Left ventricle myocardium superior (tissue), 1 donor: ENCODE measurements at regions not wholly inside any gene's neighbourhood (a gene's known extent, or its start where the extent isn't known, plus 50 kb on each side); places are given as distances from the start of the nearest gene placed in this dataset.
"Not testable (repeated sequence)": the region's sequence is repeated elsewhere in the genome, so short reads cannot be mapped to it uniquely, and the experiment has no call there.

Source experiments
- ATAC-seq: fragments of 200-7000 bp; cut with Tn5 transposase; one replicate; pipeline ENCODE4 v1.9.1; 2020; ENCODE audit warnings: mild to moderate bottlenecking, moderate library complexity
- DNase-seq: peaks from one replicate; pipeline ENCODE4 v3.0.0-alpha.2; 2020
- intact Hi-C: fragments of 100-400 bp; cut with micrococcal nuclease; formaldehyde crosslinking; loops from one replicate; pipeline ENCODE4 v1.11.0; 2022
- donor health status: DM: no; HTN: yes; CAD: no; lungs with severe emphysema.

- ATAC-seq = no peak
- no peak for DNase-seq
- intact Hi-C loops = no loop called here
Measured at GRCh38 chr7:10455936-10456335, 517.7 kb upstream of the PHF14 start.

- intact Hi-C loops = no loop called here
- DNase-seq (no peak), ATAC-seq (no peak)
Measured at GRCh38 chr7:10460474-10460873, 513.2 kb upstream of the PHF14 start.

GRCh38 chr7:10463701-10464100 is 510.0 kb upstream of the PHF14 start:
- no peak for ATAC-seq
- no peak for DNase-seq
- intact Hi-C loops = no loop called here

- DNase-seq, ATAC-seq, intact Hi-C loops: not testable (repeated sequence)
Measured at GRCh38 chr7:10465536-10465935, 508.1 kb upstream of the PHF14 start.

- ATAC-seq (no peak), DNase-seq (no peak)
- intact Hi-C loops = no loop called here
Measured at GRCh38 chr7:10468908-10469307, 504.8 kb upstream of the PHF14 start.

- intact Hi-C loops = no loop called here
- no peak for DNase-seq
- ATAC-seq = no peak
Measured at GRCh38 chr7:10469476-10469875, 504.2 kb upstream of the PHF14 start.

- intact Hi-C loops = no loop called here
- DNase-seq (no peak), ATAC-seq (no peak)
Measured at GRCh38 chr7:10471280-10472058, 502.2 kb upstream of the PHF14 start.

GRCh38 chr7:10472115-10472514 is 501.6 kb upstream of the PHF14 start:
- ATAC-seq (no peak), DNase-seq (no peak)
- intact Hi-C loops = no loop called here

- no peak for DNase-seq
- ATAC-seq = no peak
- intact Hi-C loops = no loop called here
Measured at GRCh38 chr7:10473569-10473968, 500.1 kb upstream of the PHF14 start.

GRCh38 chr7:10474048-10474447 is 499.6 kb upstream of the PHF14 start:
- intact Hi-C loops = no loop called here
- DNase-seq (no peak), ATAC-seq (no peak)

GRCh38 chr7:10475940-10476641 is 497.6 kb upstream of the PHF14 start:
- DNase-seq (no peak), ATAC-seq (no peak)
- intact Hi-C loops = no loop called here

GRCh38 chr7:10476642-10477041 is 497.0 kb upstream of the PHF14 start:
- ATAC-seq (no peak), DNase-seq (no peak)
- intact Hi-C loops = no loop called here

GRCh38 chr7:10483671-10484070 is 490.0 kb upstream of the PHF14 start:
- intact Hi-C loops = no loop called here
- no peak for DNase-seq
- ATAC-seq = no peak

- intact Hi-C loops = no loop called here
- DNase-seq = no peak
- ATAC-seq = no peak
Measured at GRCh38 chr7:10484767-10485166, 488.9 kb upstream of the PHF14 start.

GRCh38 chr7:10501206-10501884 is 472.3 kb upstream of the PHF14 start:
- ATAC-seq, intact Hi-C loops, DNase-seq: not testable (repeated sequence)

GRCh38 chr7:10507032-10507431 is 466.6 kb upstream of the PHF14 start:
- ATAC-seq (no peak), DNase-seq (no peak)
- intact Hi-C loops = no loop called here

- intact Hi-C loops = no loop called here
- no peak for ATAC-seq
- DNase-seq = no peak
Measured at GRCh38 chr7:10521306-10521705, 452.4 kb upstream of the PHF14 start.

- intact Hi-C loops, DNase-seq, ATAC-seq: not testable (repeated sequence)
Measured at GRCh38 chr7:10533429-10533828, 440.2 kb upstream of the PHF14 start.

GRCh38 chr7:10536561-10536960 is 437.1 kb upstream of the PHF14 start:
- intact Hi-C loops = no loop called here
- DNase-seq (no peak), ATAC-seq (no peak)

- intact Hi-C loops = no loop called here
Measured at GRCh38 chr7:10537764-10538163, 435.9 kb upstream of the PHF14 start.

More at GRCh38 chr7:10537764-10538163, 435.9 kb upstream of the PHF14 start:
- DNase-seq = no peak
- no peak for ATAC-seq
